ENCODE measurements at regions not wholly inside any gene's neighbourhood (a gene's known extent, or its start where the extent isn't known, plus 50 kb on each side); places are given as distances from the start of the nearest gene placed in this dataset.

- TF ChIP-seq POLR2A (IDR thresholded peaks at IDR 0.05; ENCODE audit: low read length) (no peak), GATA1 (IDR thresholded peaks at IDR 0.05; ENCODE audit: low read depth, low read length) (no peak)
Observed at GRCh38 chr7:53661645-53662217, 626.3 kb downstream of the POM121L12 start.
